Pulmonary artery endothelial cell (primary cell): ENCODE measurements at regions not wholly inside any gene's neighbourhood (a gene's known extent, or its start where the extent isn't known, plus 50 kb on each side); places are given as distances from the start of the nearest gene placed in this dataset.
"Not testable (repeated sequence)": the region's sequence is repeated elsewhere in the genome, so short reads cannot be mapped to it uniquely, and the experiment has no call there.

ENCODE experiments used
- DNase-seq: peaks from one replicate; pipeline ENCODE4 v3.0.0-alpha.2; 2011; ENCODE audit warnings: low read depth, low spot score

GRCh38 chr15:77910030-77910911 is 167.2 kb downstream of the TBC1D2B start:
- peak; percentile 57 for DNase-seq

- DNase-seq, result no peak
These were observed 168.2 kb downstream of the TBC1D2B start for GRCh38 chr15:77909182-77909940.

- not testable (repeated sequence) for DNase-seq
These were observed 168.8 kb downstream of the TBC1D2B start for GRCh38 chr15:77908752-77909111.

GRCh38 chr15:77907824-77908751 is 169.4 kb downstream of the TBC1D2B start:
- DNase-seq, result no peak

GRCh38 chr15:77906062-77906990 is 171.2 kb downstream of the TBC1D2B start:
- DNase-seq, result not testable (repeated sequence)

- DNase-seq, result no peak
These were observed 172.1 kb downstream of the TBC1D2B start for GRCh38 chr15:77905301-77905920.

GRCh38 chr15:77904901-77905300 is 172.6 kb downstream of the TBC1D2B start:
- no peak for DNase-seq

GRCh38 chr15:77904436-77904821 is 173.1 kb downstream of the TBC1D2B start:
- no peak for DNase-seq

- not testable (repeated sequence) for DNase-seq
These were observed 173.6 kb downstream of the TBC1D2B start for GRCh38 chr15:77903761-77904435.

- DNase-seq, result not testable (repeated sequence)
These were observed 174.4 kb downstream of the TBC1D2B start for GRCh38 chr15:77902921-77903760.

GRCh38 chr15:77901921-77902750 is 175.4 kb downstream of the TBC1D2B start:
- DNase-seq, result no peak

GRCh38 chr15:77901251-77901881 is 176.1 kb downstream of the TBC1D2B start:
- no peak for DNase-seq

GRCh38 chr15:77900331-77900963 is 177.1 kb downstream of the TBC1D2B start:
- not testable (repeated sequence) for DNase-seq

- DNase-seq, result not testable (repeated sequence)
These were observed 177.7 kb downstream of the TBC1D2B start for GRCh38 chr15:77899776-77900175.

- DNase-seq, result no peak
These were observed 178.4 kb downstream of the TBC1D2B start for GRCh38 chr15:77898811-77899730.
